Cardiac muscle cell (in vitro differentiated cells and primary cell): ENCODE measurements at regions not wholly inside any gene's neighbourhood (a gene's known extent, or its start where the extent isn't known, plus 50 kb on each side); places are given as distances from the start of the nearest gene placed in this dataset.

ENCODE experiments used
- DNase-seq, 2 donors: peaks; one replicate each; pipeline versions ENCODE4 v3.0.0 to v3.0.0-alpha.2; 2010 to 2017; ENCODE audit warnings: low read depth in 1 of 2, low spot score in 1 of 2
- H3K27ac ChIP-seq: fragments of 200-600 bp; sonication (generic); 2 replicates; pipeline ENCODE4 v1.5.1; 2016
- H3K27me3 ChIP-seq: fragments of 200-600 bp; sonication (generic); 2 replicates; pipeline ENCODE4 v1.6.0; 2016; ENCODE audit warnings: control low read depth
- H3K36me3 ChIP-seq: fragments of 200-600 bp; sonication (generic); 2 replicates; pipeline ENCODE4 v1.5.1; 2016; ENCODE audit warnings: control low read depth
- H3K4me1 ChIP-seq: fragments of 200-600 bp; sonication (generic); 2 replicates; pipeline ENCODE4 v1.8.1; 2017; ENCODE audit warnings: low read depth, mild to moderate bottlenecking, mixed run types
- H3K4me3 ChIP-seq: fragments of 200-600 bp; sonication (generic); 2 replicates; pipeline ENCODE4 v1.5.1; 2016; ENCODE audit warnings: mild to moderate bottlenecking
- H3K9me3 ChIP-seq: fragments of 200-600 bp; sonication (generic); 2 replicates; pipeline ENCODE4 v1.5.1; 2017; ENCODE audit warnings: low read depth, mild to moderate bottlenecking, control low read depth
- TF ChIP-seq, protein P1 (sequence below): IDR thresholded peaks from 2 replicates; pipeline ENCODE4 v1.5.1; 2012; ENCODE audit warnings: low read depth, mild to moderate bottlenecking, low read length

- TF ChIP-seq, protein P1, sequence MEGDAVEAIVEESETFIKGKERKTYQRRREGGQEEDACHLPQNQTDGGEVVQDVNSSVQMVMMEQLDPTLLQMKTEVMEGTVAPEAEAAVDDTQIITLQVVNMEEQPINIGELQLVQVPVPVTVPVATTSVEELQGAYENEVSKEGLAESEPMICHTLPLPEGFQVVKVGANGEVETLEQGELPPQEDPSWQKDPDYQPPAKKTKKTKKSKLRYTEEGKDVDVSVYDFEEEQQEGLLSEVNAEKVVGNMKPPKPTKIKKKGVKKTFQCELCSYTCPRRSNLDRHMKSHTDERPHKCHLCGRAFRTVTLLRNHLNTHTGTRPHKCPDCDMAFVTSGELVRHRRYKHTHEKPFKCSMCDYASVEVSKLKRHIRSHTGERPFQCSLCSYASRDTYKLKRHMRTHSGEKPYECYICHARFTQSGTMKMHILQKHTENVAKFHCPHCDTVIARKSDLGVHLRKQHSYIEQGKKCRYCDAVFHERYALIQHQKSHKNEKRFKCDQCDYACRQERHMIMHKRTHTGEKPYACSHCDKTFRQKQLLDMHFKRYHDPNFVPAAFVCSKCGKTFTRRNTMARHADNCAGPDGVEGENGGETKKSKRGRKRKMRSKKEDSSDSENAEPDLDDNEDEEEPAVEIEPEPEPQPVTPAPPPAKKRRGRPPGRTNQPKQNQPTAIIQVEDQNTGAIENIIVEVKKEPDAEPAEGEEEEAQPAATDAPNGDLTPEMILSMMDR = no peak
- no peak for DNase-seq
- no peaks in the 10 kb centered on the region for H3K36me3 ChIP-seq
- H3K4me1 ChIP-seq = no peaks in the 10 kb centered on the region
- H3K4me3 ChIP-seq = no peak overlapping the region
- no peaks in the 10 kb centered on the region for H3K27me3 ChIP-seq
- H3K9me3 ChIP-seq = no peaks in the 10 kb centered on the region
- no peak overlapping the region for H3K27ac ChIP-seq
Measured at GRCh38 chr4:161005746-161006145, 1158.1 kb downstream of the FSTL5 start.

- Histone ChIP-seq H3K4me1 (no peaks in the 10 kb centered on the region), H3K36me3 (no peaks in the 10 kb centered on the region), H3K27ac (no peak overlapping the region), H3K4me3 (no peak overlapping the region), H3K9me3 (no peaks in the 10 kb centered on the region), H3K27me3 (no peaks in the 10 kb centered on the region)
- TF ChIP-seq, protein P1 = no peak
- DNase-seq = no peak
Measured at GRCh38 chr4:161008527-161008926, 1155.3 kb downstream of the FSTL5 start.

GRCh38 chr4:161010227-161010626 lies 1153.6 kb downstream of the FSTL5 start:
- no peaks in the 10 kb centered on the region for H3K4me1 ChIP-seq
- no peak overlapping the region for H3K4me3 ChIP-seq
- no peak for DNase-seq
- H3K27ac ChIP-seq = no peak overlapping the region
- H3K27me3 ChIP-seq = no peaks in the 10 kb centered on the region
- no peaks in the 10 kb centered on the region for H3K9me3 ChIP-seq
- no peaks in the 10 kb centered on the region for H3K36me3 ChIP-seq
- TF ChIP-seq, protein P1 = no peak
